ENCODE measurements at regions not wholly inside any gene's neighbourhood (a gene's known extent, or its start where the extent isn't known, plus 50 kb on each side); places are given as distances from the start of the nearest gene placed in this dataset.

- TF ChIP-seq ZFX (IDR thresholded peaks at IDR 0.05) (no peak), CTCF (conservative IDR thresholded peaks at IDR 0.05) (peak; percentile 49)
- no peak overlapping the region for H3K27ac ChIP-seq
Measured at GRCh38 chr20:60271597-60271996, 313.4 kb downstream of the CDH26 start.

DNA sequence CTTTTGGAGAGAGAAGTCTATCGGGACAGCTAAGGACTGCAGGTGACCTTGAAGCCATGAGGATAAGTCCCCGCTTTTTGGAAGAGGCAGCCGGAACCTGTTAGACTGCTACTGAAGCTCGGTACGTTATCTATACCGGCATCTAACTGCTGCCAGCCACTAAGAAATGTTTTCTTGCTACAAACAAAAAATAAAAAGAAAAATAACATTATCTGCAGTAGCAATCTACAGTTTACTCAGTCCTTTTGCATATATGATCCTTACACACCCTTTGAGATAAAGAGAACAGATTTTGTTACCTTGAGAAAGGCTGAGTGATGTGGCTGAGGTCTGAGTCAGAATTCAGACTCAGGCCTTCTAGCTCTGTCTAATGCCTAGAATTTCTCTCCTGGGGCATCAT lies 314.6 kb downstream of the CDH26 start:
- no peak overlapping the region for H3K27ac ChIP-seq
- TF ChIP-seq CTCF (conservative IDR thresholded peaks at IDR 0.05) (no peak), ZFX (IDR thresholded peaks at IDR 0.05) (no peak)

DNA sequence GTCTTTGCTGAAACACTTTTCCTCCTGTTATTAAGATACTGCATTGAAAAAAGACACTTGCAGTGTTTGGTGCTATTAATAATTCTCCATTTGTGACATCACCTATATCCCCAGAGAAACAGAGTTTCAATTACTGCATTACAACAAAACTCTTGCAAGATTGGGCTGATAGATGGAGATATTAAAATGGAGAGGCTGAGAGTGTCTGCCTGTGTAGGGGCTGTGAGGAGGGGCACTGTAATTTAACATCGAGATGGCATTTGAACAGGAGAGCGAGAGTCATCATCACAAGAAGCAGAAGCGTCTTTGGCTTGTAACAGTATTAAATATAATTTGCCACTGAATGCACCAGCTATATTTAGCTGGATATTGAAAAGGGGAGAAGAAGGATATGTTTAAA lies 316.5 kb downstream of the CDH26 start:
- no peak overlapping the region for H3K27ac ChIP-seq
- TF ChIP-seq CTCF (conservative IDR thresholded peaks at IDR 0.05) (no peak), ZFX (IDR thresholded peaks at IDR 0.05) (no peak)

GRCh38 chr20:60281295-60281694 lies 323.1 kb downstream of the CDH26 start:
- no peak for TF ChIP-seq ZFX (IDR thresholded peaks at IDR 0.05)
- TF ChIP-seq CTCF (conservative IDR thresholded peaks at IDR 0.05): no peak
- H3K27ac ChIP-seq: no peak overlapping the region

DNA sequence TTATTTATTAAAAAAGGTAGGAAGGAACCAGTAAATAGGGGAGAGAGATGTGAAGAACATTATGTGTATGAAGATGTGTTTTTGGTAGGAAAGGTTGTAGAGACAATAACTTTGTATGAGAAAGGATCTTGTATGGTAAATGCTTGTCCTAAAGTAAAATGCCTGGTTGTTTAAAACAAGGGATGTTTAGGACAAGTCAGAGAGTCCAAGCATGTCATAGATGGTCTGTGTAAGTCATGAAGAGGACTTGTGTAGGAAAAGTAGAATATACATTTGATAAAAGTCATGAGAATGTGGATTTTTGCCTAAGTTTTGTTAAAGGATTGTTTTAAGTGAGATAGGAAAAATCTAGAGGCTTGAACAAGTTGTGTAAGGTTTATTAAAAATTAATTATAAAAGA lies 325.1 kb downstream of the CDH26 start:
- no peak overlapping the region for H3K27ac ChIP-seq
- no peak for TF ChIP-seq ZFX (IDR thresholded peaks at IDR 0.05)

DNA sequence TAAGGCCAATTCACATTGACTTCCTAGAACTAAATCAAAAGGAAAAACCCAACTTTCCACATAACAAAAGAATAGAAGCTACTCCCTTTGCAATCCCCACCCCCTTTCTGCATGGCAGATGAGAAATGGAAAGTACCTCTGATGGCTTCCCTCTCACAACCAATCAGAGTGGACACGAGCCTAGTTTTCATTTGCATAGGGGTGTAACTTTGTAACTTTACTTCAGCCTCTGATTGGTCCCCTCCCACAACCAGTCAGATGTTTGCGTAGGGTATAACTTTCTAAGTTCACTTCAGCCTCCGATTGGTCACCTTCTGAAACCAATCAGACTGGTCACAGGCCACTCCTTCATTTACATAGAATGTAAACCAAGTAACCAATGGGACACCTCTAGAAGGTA lies 328.5 kb downstream of the CDH26 start:
- H3K27ac ChIP-seq: no peak overlapping the region
- TF ChIP-seq CTCF (conservative IDR thresholded peaks at IDR 0.05) (no peak), ZFX (IDR thresholded peaks at IDR 0.05) (no peak)

DNA sequence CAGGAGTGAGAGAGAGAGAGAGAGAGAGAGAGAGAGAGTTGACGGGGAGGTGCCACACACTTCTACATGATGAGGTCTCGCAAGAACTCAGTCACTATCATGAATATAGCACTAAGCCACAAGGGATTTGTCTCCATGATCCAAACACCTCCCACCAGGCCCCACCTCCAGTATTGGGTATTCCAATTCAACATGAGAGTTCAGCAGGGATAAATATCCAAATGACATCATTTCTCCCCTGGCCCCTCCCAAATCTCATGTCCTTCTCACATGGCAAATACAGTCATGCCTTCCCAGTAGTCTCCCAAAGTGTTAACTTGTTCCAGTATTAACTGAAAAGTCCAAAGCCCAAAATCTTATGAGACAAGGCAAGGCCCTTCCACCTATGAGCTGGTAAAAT lies 330.7 kb downstream of the CDH26 start:
- TF ChIP-seq CTCF (conservative IDR thresholded peaks at IDR 0.05) (no peak), ZFX (IDR thresholded peaks at IDR 0.05) (no peak)

GRCh38 chr20:60292001-60292520 lies 333.8 kb downstream of the CDH26 start:
- H3K27ac ChIP-seq: no peak overlapping the region
- TF ChIP-seq CTCF (conservative IDR thresholded peaks at IDR 0.05): no peak
- TF ChIP-seq ZFX (IDR thresholded peaks at IDR 0.05): no peak

More for the DNA sequence above, 330.7 kb downstream of the CDH26 start:
- no peak overlapping the region for H3K27ac ChIP-seq
